Fibroblast of villous mesenchyme (primary cell): ENCODE measurements at regions not wholly inside any gene's neighbourhood (a gene's known extent, or its start where the extent isn't known, plus 50 kb on each side); places are given as distances from the start of the nearest gene placed in this dataset.
A peak's percentile ranks its signal among the peaks of the same experiment; 100 is the strongest.

Source experiments
- DNase-seq: peaks from one replicate; pipeline ENCODE4 v3.0.0-alpha.2; 2010; ENCODE audit warnings: low read depth
- H3K4me3 ChIP-seq: 2 replicates; pipeline ENCODE4 v1.5.1; 2011; ENCODE audit warnings: low read depth, mild to moderate bottlenecking, low read length
- CTCF ChIP-seq: IDR thresholded peaks from 2 replicates; pipeline ENCODE4 v1.5.1; 2012; ENCODE audit warnings: low read depth, mild to moderate bottlenecking, low read length; ENCODE audit not compliant: insufficient read depth

GRCh38 chr21:15278279-15278678, 213.5 kb upstream of the NRIP1 start:
- peak; percentile 67 for DNase-seq
- TF ChIP-seq CTCF: no peak
- H3K4me3 ChIP-seq: no peak overlapping the region

- H3K4me3 ChIP-seq: no peak overlapping the region
- no peak for TF ChIP-seq CTCF
Measured at GRCh38 chr21:15278851-15279250, 214.1 kb upstream of the NRIP1 start.

GRCh38 chr21:15279482-15279881, 214.7 kb upstream of the NRIP1 start:
- no peak overlapping the region for H3K4me3 ChIP-seq
- no peak for DNase-seq
- TF ChIP-seq CTCF: no peak

More at GRCh38 chr21:15278851-15279250, 214.1 kb upstream of the NRIP1 start:
- DNase-seq: no peak

GRCh38 chr21:15281714-15282113, 216.9 kb upstream of the NRIP1 start:
- DNase-seq: no peak
- no peak for TF ChIP-seq CTCF
- H3K4me3 ChIP-seq: no peak overlapping the region

GRCh38 chr21:15282665-15283064, 217.9 kb upstream of the NRIP1 start:
- H3K4me3 ChIP-seq: no peak overlapping the region
- no peak for DNase-seq
- no peak for TF ChIP-seq CTCF

GRCh38 chr21:15283138-15283537, 218.3 kb upstream of the NRIP1 start:
- DNase-seq: no peak
- TF ChIP-seq CTCF: no peak
- H3K4me3 ChIP-seq: no peak overlapping the region

GRCh38 chr21:15283789-15284188, 219.0 kb upstream of the NRIP1 start:
- DNase-seq: no peak
- no peak overlapping the region for H3K4me3 ChIP-seq
- TF ChIP-seq CTCF: no peak
